ENCODE measurements at regions not wholly inside any gene's neighbourhood (a gene's known extent, or its start where the extent isn't known, plus 50 kb on each side); places are given as distances from the start of the nearest gene placed in this dataset.
"Not testable (repeated sequence)": the region's sequence is repeated elsewhere in the genome, so short reads cannot be mapped to it uniquely, and the experiment has no call there.

DNA sequence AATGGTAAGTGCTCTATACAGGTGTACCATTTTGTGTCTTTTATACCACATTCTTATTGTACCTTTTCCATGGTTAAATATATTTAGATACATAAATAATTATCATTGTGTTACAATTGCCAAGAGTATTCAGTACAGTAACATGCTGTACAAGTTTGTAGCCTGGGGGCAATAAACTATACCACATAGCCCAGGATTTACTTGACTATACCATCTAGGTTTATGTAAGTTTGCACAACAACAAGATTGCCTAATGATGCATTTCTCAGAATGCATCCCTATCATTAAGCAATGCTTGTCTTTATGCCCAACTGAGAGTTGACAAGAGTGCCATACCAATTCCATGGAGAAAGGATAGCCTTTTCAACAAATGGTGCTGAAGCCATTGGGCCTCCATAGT is 136.7 kb upstream of the PJA2 start:
- intact Hi-C loops (cut with micrococcal nuclease): no loop called here
- no peak overlapping the region for H3K27ac Mint-ChIP-seq
- no peak for DNase-seq (ENCODE audit: low spot score)
- no peaks in the 10 kb centered on the region for H3K36me3 Mint-ChIP-seq (ENCODE audit: low read depth)
- no peaks in the 10 kb centered on the region for H3K27me3 Mint-ChIP-seq (ENCODE audit: insufficient read depth)
- no peak overlapping the region for H3K4me3 Mint-ChIP-seq
- H3K9me3 Mint-ChIP-seq: no peaks in the 10 kb centered on the region
- no peaks in the 10 kb centered on the region for H3K4me1 Mint-ChIP-seq (ENCODE audit: low read depth)

DNA sequence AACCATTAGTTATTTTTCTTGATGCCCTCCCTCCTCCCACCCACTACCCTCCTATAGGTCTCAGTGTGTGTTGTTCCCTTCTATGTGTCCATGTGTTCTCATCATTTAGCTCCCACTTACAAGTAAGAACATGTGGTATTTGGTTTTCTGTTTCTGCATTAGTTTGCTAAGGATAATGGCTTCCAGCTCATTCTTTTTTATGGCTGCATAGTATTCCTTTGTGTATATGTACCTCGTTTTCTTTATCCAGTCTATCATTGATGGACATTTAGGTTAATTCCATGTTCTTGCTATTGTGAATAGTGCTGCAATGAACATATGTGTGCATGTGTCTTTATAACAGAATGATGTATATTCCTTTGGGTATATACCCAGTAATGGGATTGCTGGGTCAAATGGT is 135.1 kb upstream of the PJA2 start:
- H3K27me3 Mint-ChIP-seq (ENCODE audit: insufficient read depth); H3K27ac Mint-ChIP-seq; H3K9me3 Mint-ChIP-seq; H3K36me3 Mint-ChIP-seq (ENCODE audit: low read depth); H3K4me1 Mint-ChIP-seq (ENCODE audit: low read depth); intact Hi-C loops (cut with micrococcal nuclease); H3K4me3 Mint-ChIP-seq; DNase-seq (ENCODE audit: low spot score): not testable (repeated sequence)

DNA sequence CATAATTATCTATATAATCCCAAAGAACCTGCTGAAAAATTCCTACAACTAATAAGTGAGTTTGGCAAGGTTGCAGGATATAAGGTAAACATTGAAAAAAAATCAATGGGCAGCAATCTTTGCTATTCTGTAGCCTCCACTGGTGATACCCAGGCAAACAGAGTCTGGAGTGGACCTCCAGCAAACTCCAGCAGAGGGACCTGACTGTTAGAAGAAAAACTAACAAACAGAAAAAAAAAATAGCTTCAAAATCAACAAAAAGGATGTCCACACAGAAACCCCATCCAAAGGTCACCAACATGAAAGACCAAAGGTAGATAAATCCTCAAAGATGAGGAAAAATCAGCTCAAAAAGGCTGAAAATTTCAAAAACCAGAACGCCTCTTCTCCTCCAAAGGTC is 128.9 kb upstream of the PJA2 start:
- DNase-seq (ENCODE audit: low spot score); intact Hi-C loops (cut with micrococcal nuclease); H3K36me3 Mint-ChIP-seq (ENCODE audit: low read depth); H3K4me3 Mint-ChIP-seq; H3K27me3 Mint-ChIP-seq (ENCODE audit: insufficient read depth); H3K4me1 Mint-ChIP-seq (ENCODE audit: low read depth); H3K27ac Mint-ChIP-seq; H3K9me3 Mint-ChIP-seq: not testable (repeated sequence)

DNA sequence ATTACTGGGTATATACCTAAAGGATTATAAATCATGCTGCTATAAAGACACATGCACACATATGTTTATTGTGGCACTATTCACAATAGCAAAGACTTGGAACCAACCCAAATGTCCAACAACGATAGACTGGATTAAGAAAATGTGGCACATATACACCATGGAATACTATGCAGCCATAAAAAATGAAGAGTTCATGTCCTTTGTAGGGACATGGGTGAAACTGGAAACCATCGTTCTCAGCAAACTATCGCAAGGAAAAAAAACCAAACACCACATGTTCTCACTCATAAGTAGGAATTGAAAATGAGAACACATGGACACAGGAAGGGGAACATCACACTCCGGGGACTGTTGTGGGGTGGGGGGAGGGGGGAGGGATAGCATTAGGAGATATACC is 125.3 kb upstream of the PJA2 start:
- H3K27ac Mint-ChIP-seq; H3K4me3 Mint-ChIP-seq; H3K9me3 Mint-ChIP-seq; DNase-seq (ENCODE audit: low spot score); intact Hi-C loops (cut with micrococcal nuclease); H3K36me3 Mint-ChIP-seq (ENCODE audit: low read depth); H3K27me3 Mint-ChIP-seq (ENCODE audit: insufficient read depth); H3K4me1 Mint-ChIP-seq (ENCODE audit: low read depth): not testable (repeated sequence)

DNA sequence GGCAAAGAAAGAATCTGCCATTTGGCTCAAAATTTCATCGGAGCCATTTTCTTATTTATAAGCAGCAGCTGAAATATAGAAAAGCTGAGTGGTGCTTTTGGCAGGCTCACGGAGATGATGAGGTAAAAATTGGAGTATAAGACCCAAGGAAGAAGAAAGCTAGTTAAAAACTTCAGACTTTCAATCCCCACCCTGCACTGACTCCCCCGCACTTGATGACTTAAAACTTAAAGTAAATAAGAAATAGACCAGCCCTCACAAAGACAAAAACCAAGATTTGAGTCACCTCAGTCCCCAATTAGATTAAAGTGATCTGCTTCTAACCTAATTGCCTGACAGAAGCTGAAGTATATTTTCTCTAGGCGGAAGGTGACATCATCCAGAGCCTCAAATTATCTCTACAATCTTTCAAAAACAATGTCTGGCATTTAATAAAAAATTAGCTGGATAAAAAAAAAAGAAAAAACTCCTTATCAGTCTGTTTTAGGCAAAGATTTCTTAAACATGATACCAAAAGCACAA is 124.0 kb upstream of the PJA2 start:
- H3K27me3 Mint-ChIP-seq (ENCODE audit: insufficient read depth): no peaks in the 10 kb centered on the region
- no peaks in the 10 kb centered on the region for H3K36me3 Mint-ChIP-seq (ENCODE audit: low read depth)
- H3K9me3 Mint-ChIP-seq: no peaks in the 10 kb centered on the region
- no peak for DNase-seq (ENCODE audit: low spot score)
- H3K4me1 Mint-ChIP-seq (ENCODE audit: low read depth): no peaks in the 10 kb centered on the region
- H3K27ac Mint-ChIP-seq: no peak overlapping the region
- intact Hi-C loops (cut with micrococcal nuclease): no loop called here
- no peak overlapping the region for H3K4me3 Mint-ChIP-seq

DNA sequence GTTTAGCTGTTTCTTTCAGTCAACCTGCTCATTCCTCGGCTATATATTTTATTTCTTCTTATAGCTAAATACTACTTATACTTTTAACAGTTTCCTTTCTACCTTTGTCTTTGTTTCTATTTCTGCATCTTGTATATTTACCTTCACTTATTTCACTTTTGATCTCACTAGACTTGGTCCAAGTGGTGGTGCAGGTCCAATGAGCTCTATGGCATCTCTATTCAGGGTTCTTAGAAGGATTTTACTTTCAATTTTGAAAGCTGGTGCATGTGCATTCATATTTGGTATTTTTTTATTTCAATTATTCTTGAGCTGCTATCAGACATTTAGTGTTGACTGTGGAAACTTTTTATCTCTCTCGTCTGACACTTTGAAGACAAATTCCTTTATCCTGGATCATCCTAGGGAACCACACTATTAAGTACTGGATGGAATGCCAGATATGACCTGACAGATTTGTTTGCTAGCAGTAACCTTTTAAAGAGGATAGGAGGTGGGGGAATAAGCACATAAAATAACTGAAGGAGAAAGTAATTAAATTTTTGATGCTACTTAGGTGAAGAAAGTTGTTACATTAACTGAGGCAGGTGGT is 123.1 kb upstream of the PJA2 start:
- no peaks in the 10 kb centered on the region for H3K36me3 Mint-ChIP-seq (ENCODE audit: low read depth)
- H3K9me3 Mint-ChIP-seq: no peaks in the 10 kb centered on the region
- H3K4me3 Mint-ChIP-seq: no peak overlapping the region
- no peak overlapping the region for H3K27ac Mint-ChIP-seq
- no peak for DNase-seq (ENCODE audit: low spot score)
- intact Hi-C loops (cut with micrococcal nuclease): no loop called here
- H3K4me1 Mint-ChIP-seq (ENCODE audit: low read depth): no peaks in the 10 kb centered on the region
- H3K27me3 Mint-ChIP-seq (ENCODE audit: insufficient read depth): no peaks in the 10 kb centered on the region

DNA sequence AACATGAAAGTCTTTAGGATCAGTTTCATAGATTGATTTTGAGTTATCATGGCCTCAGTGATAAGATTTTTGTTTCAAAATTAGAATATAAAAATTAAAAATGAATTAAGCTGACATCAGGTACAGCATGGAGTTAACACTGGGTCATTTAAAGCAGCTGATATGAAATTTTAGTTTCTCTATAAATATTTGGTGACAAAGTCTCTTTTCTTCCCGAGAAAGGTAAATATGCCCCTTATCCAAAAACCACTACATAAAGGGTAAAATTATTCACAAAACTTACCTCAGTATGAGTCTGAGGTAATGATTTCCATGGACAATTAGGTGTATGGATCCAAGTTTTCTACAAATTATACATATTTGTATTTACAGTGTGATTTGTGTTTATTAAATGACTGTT is 121.5 kb upstream of the PJA2 start:
- Mint-ChIP-seq H3K4me1 (ENCODE audit: low read depth) (no peaks in the 10 kb centered on the region), H3K9me3 (no peaks in the 10 kb centered on the region), H3K36me3 (ENCODE audit: low read depth) (no peaks in the 10 kb centered on the region), H3K27me3 (ENCODE audit: insufficient read depth) (no peaks in the 10 kb centered on the region), H3K27ac (no peak overlapping the region), H3K4me3 (no peak overlapping the region)
- intact Hi-C loops (cut with micrococcal nuclease): no loop called here
- no peak for DNase-seq (ENCODE audit: low spot score)

DNA sequence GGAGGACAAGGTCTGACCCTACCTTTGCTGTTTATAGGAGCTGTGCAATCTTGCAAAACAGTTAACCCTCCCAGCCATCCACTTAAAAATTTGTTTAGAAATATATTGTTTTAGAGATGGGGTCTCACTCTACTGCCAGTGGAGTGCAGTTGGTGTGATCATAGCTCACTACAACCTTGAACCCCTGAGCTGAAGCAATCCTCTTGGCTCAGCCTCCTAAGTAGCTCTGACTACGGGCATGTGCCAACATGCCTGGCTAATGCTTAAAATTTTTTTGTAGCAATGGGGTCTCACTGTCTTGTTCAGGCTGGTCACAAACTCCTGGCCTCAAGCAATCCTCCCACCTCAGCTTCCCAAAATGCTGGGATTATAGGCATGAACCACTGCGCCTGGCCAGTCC is 120.2 kb upstream of the PJA2 start:
- DNase-seq (ENCODE audit: low spot score): no peak
- H3K4me1 Mint-ChIP-seq (ENCODE audit: low read depth): no peaks in the 10 kb centered on the region
- H3K36me3 Mint-ChIP-seq (ENCODE audit: low read depth): no peaks in the 10 kb centered on the region

DNA sequence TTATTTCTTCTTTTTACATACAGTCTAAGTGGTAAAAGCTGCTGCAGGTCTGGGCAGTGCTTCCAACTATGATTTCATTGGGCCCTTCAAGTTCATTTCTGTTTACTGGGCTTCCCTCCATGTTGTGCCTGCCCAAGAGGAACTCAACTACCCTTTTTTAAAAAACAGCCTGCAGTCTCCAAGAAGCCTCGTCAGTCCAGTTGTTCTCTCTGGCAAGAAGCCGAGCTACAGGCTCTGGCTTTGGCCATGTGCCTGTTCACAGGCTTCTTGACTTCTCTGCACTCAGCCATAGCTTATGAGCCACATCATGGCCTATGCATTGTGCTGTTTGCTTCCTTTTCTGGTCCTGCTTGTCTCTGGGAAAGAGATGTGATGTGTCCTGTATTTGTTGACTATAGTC is 119.7 kb upstream of the PJA2 start:
- Mint-ChIP-seq H3K4me1 (ENCODE audit: low read depth) (no peaks in the 10 kb centered on the region), H3K27me3 (ENCODE audit: insufficient read depth) (no peaks in the 10 kb centered on the region), H3K36me3 (ENCODE audit: low read depth) (no peaks in the 10 kb centered on the region), H3K9me3 (no peaks in the 10 kb centered on the region), H3K27ac (no peak overlapping the region), H3K4me3 (no peak overlapping the region)
- DNase-seq (ENCODE audit: low spot score): no peak
- intact Hi-C loops (cut with micrococcal nuclease): no loop called here

More for the DNA sequence above, 120.2 kb upstream of the PJA2 start:
- Mint-ChIP-seq H3K27ac (no peak overlapping the region), H3K27me3 (ENCODE audit: insufficient read depth) (no peaks in the 10 kb centered on the region), H3K9me3 (no peaks in the 10 kb centered on the region), H3K4me3 (no peak overlapping the region)
- intact Hi-C loops (cut with micrococcal nuclease): no loop called here

DNA sequence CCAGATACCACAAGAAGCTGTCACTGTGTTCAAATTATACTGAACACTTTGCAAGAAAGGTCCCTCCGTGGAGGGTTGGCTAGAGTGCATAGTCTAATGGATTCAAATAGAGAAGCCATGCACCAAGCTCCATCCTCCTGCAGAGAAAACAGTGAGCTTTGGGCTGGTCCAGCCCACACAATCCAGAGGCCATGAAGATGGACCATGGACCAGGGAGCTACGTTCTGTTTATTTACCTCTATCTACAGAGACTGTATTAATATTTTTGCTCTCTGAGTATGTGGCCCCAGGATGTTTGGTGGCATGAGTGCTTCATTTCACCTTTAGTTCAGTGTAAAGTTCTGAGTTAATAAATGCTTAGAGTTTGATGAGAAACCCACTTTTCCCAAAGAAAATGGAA is 114.8 kb upstream of the PJA2 start:
- intact Hi-C loops (cut with micrococcal nuclease): no loop called here
- H3K27ac Mint-ChIP-seq: no peak overlapping the region
- DNase-seq (ENCODE audit: low spot score): no peak

DNA sequence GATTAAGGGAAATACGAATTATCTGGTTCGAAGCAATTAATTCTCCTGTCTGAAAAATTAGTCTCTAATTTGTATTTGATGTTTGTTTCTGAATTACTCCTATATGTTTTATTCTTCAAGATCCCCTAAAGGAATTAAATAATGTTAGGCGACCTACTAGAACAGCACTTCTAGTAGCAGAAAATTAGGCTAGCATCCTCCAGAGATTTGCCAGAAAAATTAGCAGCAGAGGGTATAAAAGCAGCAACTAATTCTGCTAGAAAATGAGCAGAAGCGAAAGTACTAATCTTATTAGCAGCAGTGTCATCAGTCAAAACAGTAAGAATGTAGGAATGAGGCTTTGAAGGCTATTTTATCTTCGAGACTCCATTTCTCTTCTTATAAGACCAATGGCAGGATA is 114.3 kb upstream of the PJA2 start:
- intact Hi-C loops (cut with micrococcal nuclease): no loop called here
- no peaks in the 10 kb centered on the region for H3K36me3 Mint-ChIP-seq (ENCODE audit: low read depth)
- H3K4me3 Mint-ChIP-seq: no peak overlapping the region
- H3K27me3 Mint-ChIP-seq (ENCODE audit: insufficient read depth): no peaks in the 10 kb centered on the region
- no peaks in the 10 kb centered on the region for H3K4me1 Mint-ChIP-seq (ENCODE audit: low read depth)
- DNase-seq (ENCODE audit: low spot score): no peak
- H3K27ac Mint-ChIP-seq: no peak overlapping the region
- H3K9me3 Mint-ChIP-seq: no peaks in the 10 kb centered on the region

More for the DNA sequence above, 114.8 kb upstream of the PJA2 start:
- Mint-ChIP-seq H3K4me1 (ENCODE audit: low read depth) (no peaks in the 10 kb centered on the region), H3K36me3 (ENCODE audit: low read depth) (no peaks in the 10 kb centered on the region), H3K4me3 (no peak overlapping the region), H3K9me3 (no peaks in the 10 kb centered on the region), H3K27me3 (ENCODE audit: insufficient read depth) (no peaks in the 10 kb centered on the region)

DNA sequence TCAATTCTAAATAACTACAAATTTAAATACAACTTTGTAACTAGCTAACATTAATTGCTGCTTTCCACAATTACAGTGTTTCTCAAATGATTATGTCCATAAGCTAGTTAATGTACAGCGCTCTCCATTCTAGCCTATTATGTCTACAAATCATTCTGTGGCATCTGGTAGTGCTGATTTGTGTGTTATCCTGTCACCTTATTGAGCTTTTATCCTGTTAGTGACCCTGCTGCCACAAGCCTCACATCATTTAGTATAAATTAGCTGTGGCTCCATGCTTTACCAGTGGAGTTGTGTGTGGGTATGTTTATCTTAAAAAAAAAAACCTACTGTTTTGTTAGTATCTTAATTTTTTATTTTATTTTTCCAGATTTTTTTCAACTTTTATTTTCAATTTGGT is 112.6 kb upstream of the PJA2 start:
- no peaks in the 10 kb centered on the region for H3K9me3 Mint-ChIP-seq
- no peak overlapping the region for H3K27ac Mint-ChIP-seq
- intact Hi-C loops (cut with micrococcal nuclease): no loop called here
- DNase-seq (ENCODE audit: low spot score): no peak
- no peak overlapping the region for H3K4me3 Mint-ChIP-seq
- no peaks in the 10 kb centered on the region for H3K36me3 Mint-ChIP-seq (ENCODE audit: low read depth)
- H3K27me3 Mint-ChIP-seq (ENCODE audit: insufficient read depth): no peaks in the 10 kb centered on the region
- H3K4me1 Mint-ChIP-seq (ENCODE audit: low read depth): no peaks in the 10 kb centered on the region

DNA sequence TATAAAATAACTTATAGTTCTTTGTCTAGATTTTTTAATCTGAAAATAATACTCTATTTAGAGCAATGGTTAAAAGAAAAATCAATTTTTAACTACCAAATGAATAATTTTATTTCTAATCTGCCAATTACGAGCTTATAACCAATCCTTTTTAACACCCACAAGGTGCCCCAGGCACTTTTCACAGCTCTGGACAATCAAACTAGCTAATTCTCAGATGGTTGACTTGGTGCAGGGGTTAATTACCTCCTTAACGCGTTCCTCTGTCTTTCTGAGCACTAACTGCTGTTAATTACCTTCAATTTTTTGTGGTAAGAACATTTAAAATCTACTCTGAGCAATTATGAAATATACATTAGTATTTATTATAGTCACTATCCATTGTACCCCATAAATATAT is 109.6 kb upstream of the PJA2 start:
- H3K36me3 Mint-ChIP-seq (ENCODE audit: low read depth): no peaks in the 10 kb centered on the region
- no peaks in the 10 kb centered on the region for H3K4me1 Mint-ChIP-seq (ENCODE audit: low read depth)
- intact Hi-C loops (cut with micrococcal nuclease): no loop called here
- H3K27ac Mint-ChIP-seq: no peak overlapping the region
- H3K4me3 Mint-ChIP-seq: no peak overlapping the region
- DNase-seq (ENCODE audit: low spot score): no peak
- no peaks in the 10 kb centered on the region for H3K27me3 Mint-ChIP-seq (ENCODE audit: insufficient read depth)
- no peaks in the 10 kb centered on the region for H3K9me3 Mint-ChIP-seq

DNA sequence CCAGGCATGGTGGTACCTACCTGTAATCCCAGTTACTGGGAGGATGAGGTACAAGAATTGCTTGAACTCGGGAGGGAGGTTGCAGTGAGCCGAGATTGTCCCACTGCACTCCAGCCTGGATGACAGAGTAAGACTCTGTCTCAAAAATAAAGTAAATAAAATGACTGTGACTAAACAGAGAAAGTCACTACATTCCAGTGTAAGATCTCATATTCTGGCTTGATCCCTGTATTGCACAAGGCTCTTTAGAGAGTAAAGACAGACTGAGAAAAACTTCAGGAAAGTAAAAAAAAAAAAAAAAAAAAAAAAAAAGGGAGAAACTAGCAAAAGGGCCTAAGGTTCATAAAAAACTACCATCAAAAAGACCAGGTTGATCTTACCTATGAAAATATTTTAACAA is 106.6 kb upstream of the PJA2 start:
- DNase-seq (ENCODE audit: low spot score): no peak
- no peak overlapping the region for H3K4me3 Mint-ChIP-seq
- no peak overlapping the region for H3K27ac Mint-ChIP-seq
- intact Hi-C loops (cut with micrococcal nuclease): no loop called here
- H3K9me3 Mint-ChIP-seq: no peaks in the 10 kb centered on the region
- H3K4me1 Mint-ChIP-seq (ENCODE audit: low read depth): no peaks in the 10 kb centered on the region
- no peaks in the 10 kb centered on the region for H3K36me3 Mint-ChIP-seq (ENCODE audit: low read depth)
- no peaks in the 10 kb centered on the region for H3K27me3 Mint-ChIP-seq (ENCODE audit: insufficient read depth)

Measured in activated T-helper 1 cell treated with anti-CD3 and anti-CD28 coated beads, Interleukin-12 subunit alpha, Interleukin-12 subunit beta, Interleukin-2, Interleukin-4 antibody, amounts not matched to agents 30 ng/mL and 10 ng/mL and 1 ng/mL, durations not matched to agents 14 hours and 24 hours and 36 hours (primary cell).